ENCODE measurements at regions not wholly inside any gene's neighbourhood (a gene's known extent, or its start where the extent isn't known, plus 50 kb on each side); places are given as distances from the start of the nearest gene placed in this dataset.

GRCh38 chr17:73954951-73955350 lies 248.5 kb upstream of the RPL38 start:
- H3K79me2 ChIP-seq (ENCODE audit: low read length): no peaks in the 10 kb centered on the region
- no peaks in the 10 kb centered on the region for H3K9me2 ChIP-seq (replicated peaks; ENCODE audit: insufficient read depth, low read length)
- DNase-seq: no peak
- H3F3A ChIP-seq (ENCODE audit: insufficient read depth, low read length): no peaks in the 10 kb centered on the region
- H4K20me1 ChIP-seq (ENCODE audit: insufficient read depth, low read length): no peaks in the 10 kb centered on the region
- TF ChIP-seq EZH2phosphoT487 (IDR thresholded peaks at IDR 0.05; ENCODE audit: low read length): no peak
- no peak for TF ChIP-seq EZH2 (optimal IDR thresholded peaks at IDR 0.05; ENCODE audit: low read depth, low read length)
- TF ChIP-seq CTCF (IDR thresholded peaks at IDR 0.05; ENCODE audit: low read length): no peak
- H3K27me3 ChIP-seq (replicated peaks; ENCODE audit: insufficient read depth, low read length): peaks cover 71% of the 10 kb centered on the region
- H3K36me3 ChIP-seq (replicated peaks; ENCODE audit: insufficient read depth, low read length): no peaks in the 10 kb centered on the region
- no peak overlapping the region for H3K27ac ChIP-seq (ENCODE audit: low read length)
- no peak overlapping the region for H2AFZ ChIP-seq (ENCODE audit: low read length)
- H3K4me1 ChIP-seq (ENCODE audit: low read length): no peaks in the 10 kb centered on the region
- no peaks in the 10 kb centered on the region for H3K9me3 ChIP-seq (replicated peaks; ENCODE audit: insufficient read depth, low read length)
- no peak overlapping the region for H3K4me2 ChIP-seq (ENCODE audit: low read depth, low read length)
- no peak overlapping the region for H3K9ac ChIP-seq (ENCODE audit: low read length)
- no peak overlapping the region for H3K4me3 ChIP-seq (ENCODE audit: low read length)

- no peaks in the 10 kb centered on the region for H3K9me3 ChIP-seq (replicated peaks; ENCODE audit: insufficient read depth, low read length)
- H3K9ac ChIP-seq (ENCODE audit: low read length): no peak overlapping the region
- peaks cover 64% of the 10 kb centered on the region for H3K27me3 ChIP-seq (replicated peaks; ENCODE audit: insufficient read depth, low read length)
- H3K4me3 ChIP-seq (ENCODE audit: low read length): no peak overlapping the region
- H3K79me2 ChIP-seq (ENCODE audit: low read length): no peaks in the 10 kb centered on the region
- no peak for TF ChIP-seq EZH2phosphoT487 (IDR thresholded peaks at IDR 0.05; ENCODE audit: low read length)
- TF ChIP-seq EZH2 (optimal IDR thresholded peaks at IDR 0.05; ENCODE audit: low read depth, low read length): no peak
- TF ChIP-seq CTCF (IDR thresholded peaks at IDR 0.05; ENCODE audit: low read length): no peak
- no peak overlapping the region for H2AFZ ChIP-seq (ENCODE audit: low read length)
- H3F3A ChIP-seq (ENCODE audit: insufficient read depth, low read length): no peaks in the 10 kb centered on the region
- H3K27ac ChIP-seq (ENCODE audit: low read length): no peak overlapping the region
- no peaks in the 10 kb centered on the region for H3K36me3 ChIP-seq (replicated peaks; ENCODE audit: insufficient read depth, low read length)
- no peaks in the 10 kb centered on the region for H4K20me1 ChIP-seq (ENCODE audit: insufficient read depth, low read length)
- DNase-seq: no peak
- H3K4me1 ChIP-seq (ENCODE audit: low read length): no peaks in the 10 kb centered on the region
- no peak overlapping the region for H3K4me2 ChIP-seq (ENCODE audit: low read depth, low read length)
- H3K9me2 ChIP-seq (replicated peaks; ENCODE audit: insufficient read depth, low read length): no peaks in the 10 kb centered on the region
Observed at GRCh38 chr17:73955616-73956015, 247.9 kb upstream of the RPL38 start.

GRCh38 chr17:73956169-73956568 lies 247.3 kb upstream of the RPL38 start:
- no peak overlapping the region for H3K4me3 ChIP-seq (ENCODE audit: low read length)
- no peak overlapping the region for H3K9ac ChIP-seq (ENCODE audit: low read length)
- no peaks in the 10 kb centered on the region for H3F3A ChIP-seq (ENCODE audit: insufficient read depth, low read length)
- no peaks in the 10 kb centered on the region for H3K36me3 ChIP-seq (replicated peaks; ENCODE audit: insufficient read depth, low read length)
- no peak overlapping the region for H3K27ac ChIP-seq (ENCODE audit: low read length)
- no peaks in the 10 kb centered on the region for H3K4me1 ChIP-seq (ENCODE audit: low read length)
- TF ChIP-seq CTCF (IDR thresholded peaks at IDR 0.05; ENCODE audit: low read length) (no peak), EZH2 (optimal IDR thresholded peaks at IDR 0.05; ENCODE audit: low read depth, low read length) (no peak), EZH2phosphoT487 (IDR thresholded peaks at IDR 0.05; ENCODE audit: low read length) (no peak)
- H3K9me3 ChIP-seq (replicated peaks; ENCODE audit: insufficient read depth, low read length): no peaks in the 10 kb centered on the region
- no peak for DNase-seq
- no peaks in the 10 kb centered on the region for H3K79me2 ChIP-seq (ENCODE audit: low read length)
- peaks cover 59% of the 10 kb centered on the region for H3K27me3 ChIP-seq (replicated peaks; ENCODE audit: insufficient read depth, low read length)
- H4K20me1 ChIP-seq (ENCODE audit: insufficient read depth, low read length): no peaks in the 10 kb centered on the region
- H3K4me2 ChIP-seq (ENCODE audit: low read depth, low read length): no peak overlapping the region
- H3K9me2 ChIP-seq (replicated peaks; ENCODE audit: insufficient read depth, low read length): no peaks in the 10 kb centered on the region
- H2AFZ ChIP-seq (ENCODE audit: low read length): no peak overlapping the region

Measured in MM.1S (cell line).